Choroid plexus epithelial cell (primary cell): ENCODE measurements at regions not wholly inside any gene's neighbourhood (a gene's known extent, or its start where the extent isn't known, plus 50 kb on each side); places are given as distances from the start of the nearest gene placed in this dataset.

ENCODE experiments used
- DNase-seq: peaks from one replicate; pipeline ENCODE4 v3.0.0-alpha.2; 2010; ENCODE audit warnings: low read depth
- H3K4me3 ChIP-seq: 2 replicates; pipeline ENCODE4 v1.5.1; 2011; ENCODE audit warnings: low read depth, mild to moderate bottlenecking, control low read depth, low read length, moderate library complexity
- CTCF ChIP-seq: conservative IDR thresholded peaks from 2 replicates; pipeline ENCODE4 v1.5.1; 2011; ENCODE audit warnings: low read depth, mild to moderate bottlenecking, control low read depth, inconsistent platforms, low read length, moderate library complexity

GRCh38 chr16:59047114-59047513, 313.0 kb upstream of the GOT2 start:
- no peak overlapping the region for H3K4me3 ChIP-seq
- peak; percentile 9 for TF ChIP-seq CTCF
- peak; percentile 5 for DNase-seq

- H3K4me3 ChIP-seq = no peak overlapping the region
- no peak for TF ChIP-seq CTCF
- DNase-seq = peak; percentile 57
These were observed 312.2 kb upstream of the GOT2 start for GRCh38 chr16:59046335-59046734.

- no peak for TF ChIP-seq CTCF
- DNase-seq = no peak
These were observed 311.4 kb upstream of the GOT2 start for GRCh38 chr16:59045501-59045900.

GRCh38 chr16:59044616-59045015, 310.5 kb upstream of the GOT2 start:
- TF ChIP-seq CTCF = no peak
- no peak for DNase-seq

More at GRCh38 chr16:59045501-59045900, 311.4 kb upstream of the GOT2 start:
- H3K4me3 ChIP-seq = no peak overlapping the region

GRCh38 chr16:59042301-59042700, 308.2 kb upstream of the GOT2 start:
- DNase-seq = no peak
- no peak overlapping the region for H3K4me3 ChIP-seq
- no peak for TF ChIP-seq CTCF

More at GRCh38 chr16:59044616-59045015, 310.5 kb upstream of the GOT2 start:
- no peak overlapping the region for H3K4me3 ChIP-seq

- no peak for DNase-seq
- no peak for TF ChIP-seq CTCF
- H3K4me3 ChIP-seq = no peak overlapping the region
These were observed 305.1 kb upstream of the GOT2 start for GRCh38 chr16:59039066-59039720.

GRCh38 chr16:59030923-59031485, 296.9 kb upstream of the GOT2 start:
- H3K4me3 ChIP-seq = no peak overlapping the region
- DNase-seq = no peak
- no peak for TF ChIP-seq CTCF
